ENCODE measurements at regions not wholly inside any gene's neighbourhood (a gene's known extent, or its start where the extent isn't known, plus 50 kb on each side); places are given as distances from the start of the nearest gene placed in this dataset.
A peak's percentile ranks its signal among the peaks of the same experiment; 100 is the strongest.

DNA sequence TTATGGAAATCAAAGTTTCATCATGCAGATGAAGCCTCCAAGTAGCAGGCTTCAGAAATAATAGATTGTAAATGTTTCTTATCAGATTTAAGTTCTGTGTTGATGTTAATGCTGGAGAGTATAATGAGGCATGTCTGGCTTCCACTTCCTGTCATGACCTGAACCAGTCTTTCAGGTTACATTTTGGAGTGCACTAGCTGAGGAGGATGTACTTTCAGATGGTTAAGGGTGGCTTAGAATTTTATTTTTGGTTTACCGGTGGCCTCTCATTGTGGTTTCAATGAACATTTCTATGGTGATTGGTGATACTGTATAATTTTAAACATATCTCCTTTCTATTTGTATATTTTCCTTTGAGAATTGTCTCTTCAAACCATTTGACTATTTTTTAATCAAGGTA is 890.4 kb downstream of the SH3BGRL start:
- DNase-seq: no peak

DNA sequence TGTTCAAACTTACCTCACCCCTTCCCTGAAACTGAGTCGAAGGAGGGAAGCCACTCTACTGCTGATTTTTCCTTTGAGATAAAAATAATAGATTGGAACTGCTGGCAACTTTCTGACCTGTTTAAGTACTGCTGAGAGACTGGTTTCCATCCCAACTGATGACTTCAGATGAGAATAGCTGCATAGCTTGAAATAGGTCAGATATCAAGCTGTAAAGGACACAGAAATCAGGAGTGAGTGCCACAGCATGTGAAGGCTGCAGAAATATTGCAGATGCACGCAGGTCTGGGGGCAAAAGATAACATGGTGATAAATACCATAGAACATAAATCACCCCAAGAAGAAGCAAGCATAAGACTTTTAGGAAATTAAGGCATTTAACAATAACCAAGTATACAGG is 923.2 kb downstream of the SH3BGRL start:
- no peak for DNase-seq

DNA sequence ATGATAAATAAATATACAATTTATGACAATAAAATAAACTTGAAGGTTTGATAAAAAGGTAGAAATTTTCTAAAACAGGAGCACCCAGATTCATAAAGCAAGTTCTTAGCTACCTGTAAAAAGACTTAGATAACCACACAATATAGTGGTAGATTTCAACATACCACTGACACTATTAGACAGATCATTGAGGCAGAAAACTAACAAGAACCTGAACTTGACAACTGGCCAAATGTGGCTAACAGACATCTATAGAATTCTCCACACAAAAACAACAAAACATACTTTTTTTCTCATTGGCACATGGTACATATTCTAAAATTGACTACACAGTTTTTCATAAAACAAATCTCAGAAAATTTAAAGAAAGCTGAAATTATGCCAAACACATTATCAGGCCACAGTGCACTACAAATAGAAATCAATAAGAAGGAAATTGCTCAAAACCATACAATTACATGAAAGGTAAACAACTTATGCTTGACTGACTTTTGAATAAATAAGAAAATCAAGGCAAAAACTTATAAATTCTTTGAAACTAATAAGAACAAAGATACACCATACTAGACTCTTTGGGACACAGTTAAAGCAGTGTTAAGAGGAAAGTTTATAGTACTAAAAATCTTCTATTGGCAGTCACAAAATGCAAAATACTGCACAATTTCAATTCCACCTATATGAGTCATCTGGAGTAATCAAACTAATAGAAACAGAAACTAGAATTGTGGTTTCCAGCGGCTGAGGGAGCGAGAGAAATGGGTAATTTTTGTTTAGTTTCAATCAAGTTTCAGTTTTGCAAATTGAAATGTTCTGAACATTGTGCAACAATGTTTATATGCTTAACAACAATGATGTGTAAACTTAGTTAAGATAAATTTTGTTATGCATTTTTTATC is 925.6 kb downstream of the SH3BGRL start:
- no peak for DNase-seq

DNA sequence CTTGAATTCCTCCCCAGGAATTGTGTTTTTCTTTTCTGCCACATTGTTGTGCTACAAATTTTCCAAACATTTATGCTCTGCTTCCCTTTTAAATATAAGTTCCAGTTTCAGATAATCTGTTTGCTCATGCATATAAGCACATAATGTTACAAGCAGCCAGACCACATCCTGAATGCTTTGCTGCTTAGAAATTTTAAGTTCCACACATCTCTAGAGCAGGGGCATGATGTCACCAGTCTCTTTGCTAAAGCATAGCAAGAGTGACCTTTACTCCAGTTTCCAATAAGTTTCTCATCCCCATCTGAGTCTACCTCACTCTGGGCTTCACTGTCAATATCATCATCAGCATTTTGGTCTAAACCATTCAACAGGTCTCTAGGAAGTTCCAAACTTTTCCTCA is 932.5 kb downstream of the SH3BGRL start:
- DNase-seq: no peak

DNA sequence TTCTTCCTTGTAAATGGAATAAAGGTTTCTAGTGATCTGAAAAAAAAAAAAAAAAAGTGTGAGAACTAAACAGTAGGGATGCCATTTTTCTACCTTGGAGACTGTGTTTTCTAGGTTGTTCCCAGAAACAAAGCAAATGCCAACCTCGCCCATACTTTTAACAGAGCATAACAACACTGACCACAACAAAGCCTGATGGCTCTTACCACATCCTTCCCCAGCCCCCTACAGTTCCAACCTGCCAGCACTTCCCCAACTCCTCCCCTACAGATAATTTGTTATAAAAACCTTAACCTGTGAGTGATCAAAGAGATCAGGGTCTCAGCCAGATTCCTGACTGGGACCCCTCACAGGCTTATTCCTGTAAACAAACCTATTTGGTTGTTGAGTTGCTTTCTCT is 940.0 kb downstream of the SH3BGRL start:
- DNase-seq: peak; percentile 2

DNA sequence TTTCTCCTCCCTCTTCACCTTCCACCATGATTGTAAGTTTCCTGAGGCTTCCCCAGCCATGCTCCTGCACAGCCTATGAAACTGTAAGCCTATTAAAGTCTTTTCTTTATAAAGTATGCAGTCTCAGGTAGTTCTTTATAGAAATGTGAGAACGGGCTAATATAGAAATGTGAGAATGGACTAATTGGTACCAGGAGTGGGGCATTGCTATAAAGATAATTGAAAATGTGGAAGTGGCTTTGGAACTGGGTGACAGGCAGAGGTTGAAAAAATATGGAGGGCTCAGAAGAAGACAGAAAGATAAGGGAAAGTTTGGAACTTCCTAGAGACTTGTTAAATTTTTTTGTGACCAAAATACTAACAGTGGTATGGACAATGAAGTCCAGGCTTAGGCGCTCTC is 959.3 kb downstream of the SH3BGRL start:
- DNase-seq: no peak

DNA sequence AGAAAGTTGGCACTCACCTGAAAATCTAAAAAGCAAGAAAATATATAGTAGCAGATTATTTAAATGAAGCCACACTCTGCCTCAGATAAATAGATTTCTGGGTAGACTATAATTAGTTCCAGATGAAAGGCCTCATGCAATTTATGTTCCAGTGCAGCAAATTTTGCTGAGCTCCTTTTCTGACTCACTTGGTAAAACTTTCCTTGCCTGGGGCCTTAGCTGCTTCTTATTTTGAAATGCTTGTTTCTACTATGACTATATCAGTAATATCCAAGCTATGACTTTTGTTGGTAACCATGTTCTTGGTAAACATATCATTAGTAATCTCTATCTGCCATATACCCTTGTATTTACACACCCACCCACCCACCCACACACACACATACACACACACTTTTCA is 961.8 kb downstream of the SH3BGRL start:
- DNase-seq: no peak

DNA sequence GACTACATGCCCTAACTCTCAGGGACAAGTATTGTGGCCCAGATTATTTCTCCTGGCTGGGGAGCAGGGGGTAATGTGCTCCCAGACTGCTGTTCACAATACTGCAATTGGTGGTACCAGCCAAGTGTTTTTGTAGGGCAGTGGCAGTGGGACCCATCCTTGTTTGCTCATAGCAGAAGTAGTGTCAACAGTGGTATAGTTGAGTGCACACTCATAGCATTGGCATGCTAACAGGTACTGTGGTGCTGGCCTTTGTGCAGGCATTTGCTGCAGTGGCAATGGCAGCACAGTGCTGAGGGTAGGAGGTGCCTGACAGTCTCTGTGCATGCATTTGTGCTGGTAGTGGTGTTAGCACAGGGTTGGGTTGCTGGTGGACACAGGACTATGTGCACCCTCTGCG is 995.0 kb downstream of the SH3BGRL start:
- DNase-seq: no peak

DNA sequence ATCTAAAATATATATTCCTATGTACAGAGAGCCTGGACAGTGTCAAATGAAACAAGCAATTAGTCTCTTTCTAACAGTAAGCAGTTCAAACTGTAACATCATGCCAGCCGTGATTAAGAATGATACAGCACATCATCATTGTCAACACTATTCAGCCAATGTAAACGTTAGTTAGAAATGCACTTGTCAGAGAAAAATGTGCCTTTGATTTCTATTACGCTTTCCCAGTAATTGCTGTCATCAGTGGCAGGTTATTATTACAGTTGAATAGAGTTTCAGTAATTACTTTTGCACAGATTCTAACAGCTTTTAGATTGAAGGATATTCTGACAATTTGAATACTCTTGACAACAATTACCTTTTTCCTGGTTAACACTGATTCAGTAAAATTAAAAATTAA is 1007.1 kb downstream of the SH3BGRL start:
- no peak for DNase-seq

DNA sequence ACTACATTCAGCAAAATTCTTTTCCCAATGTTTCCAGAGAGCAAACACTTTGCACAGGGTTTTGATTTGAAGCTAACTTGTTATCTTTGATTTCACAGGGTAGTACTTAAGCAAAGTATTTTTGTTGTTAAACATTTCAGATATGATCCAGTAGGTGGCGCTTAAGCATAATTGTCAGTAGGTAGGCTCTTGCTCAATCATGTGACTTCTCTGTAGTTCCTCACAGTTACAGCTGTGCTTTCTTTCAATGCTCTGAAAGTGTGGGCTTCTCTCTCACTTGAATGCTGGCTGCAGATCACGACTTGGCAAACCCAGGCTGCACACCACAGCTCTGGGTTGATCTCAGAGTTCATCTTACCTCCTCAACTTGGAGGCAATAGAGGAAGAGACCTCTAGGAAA is 1016.5 kb downstream of the SH3BGRL start:
- no peak for DNase-seq

DNA sequence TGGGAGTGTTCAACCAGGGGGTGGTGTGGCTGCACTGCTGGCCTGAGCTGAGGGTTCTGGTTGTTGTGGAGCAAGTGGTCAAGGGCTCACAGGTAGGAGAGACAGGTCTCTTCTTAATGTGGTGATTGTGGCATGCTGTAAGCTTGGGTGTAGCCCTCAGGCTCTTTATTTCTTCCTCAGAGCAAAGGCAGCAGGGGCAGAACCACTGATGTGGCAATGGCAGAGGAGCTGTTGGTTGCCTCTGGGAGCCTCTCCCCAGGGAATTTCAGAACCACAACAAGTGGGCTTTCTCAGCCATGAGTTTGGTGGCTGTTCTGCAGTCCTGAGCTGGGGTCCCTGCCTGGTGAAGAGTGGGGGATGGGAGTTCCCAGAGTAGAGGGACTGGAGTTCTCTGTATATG is 1017.2 kb downstream of the SH3BGRL start:
- DNase-seq: no peak

DNA sequence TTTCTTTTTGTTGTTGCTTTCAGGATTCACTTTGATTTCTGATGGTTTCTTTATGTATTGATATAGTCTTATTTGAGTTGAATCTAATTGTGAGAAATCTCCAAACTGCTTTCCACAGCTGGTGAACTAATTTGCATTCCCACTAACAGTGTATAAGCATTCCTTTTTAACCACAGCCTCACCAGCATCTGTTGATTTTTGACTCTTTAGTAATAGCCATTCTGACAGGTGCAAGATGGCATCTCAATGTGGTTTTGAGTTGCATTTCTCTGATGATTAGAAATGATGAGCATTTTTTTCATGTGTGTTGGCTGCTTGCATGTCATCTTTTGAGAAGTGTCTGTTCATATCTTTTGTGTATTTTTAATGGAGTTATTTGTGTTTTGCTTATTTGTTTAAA is 1023.1 kb downstream of the SH3BGRL start:
- DNase-seq: no peak

DNA sequence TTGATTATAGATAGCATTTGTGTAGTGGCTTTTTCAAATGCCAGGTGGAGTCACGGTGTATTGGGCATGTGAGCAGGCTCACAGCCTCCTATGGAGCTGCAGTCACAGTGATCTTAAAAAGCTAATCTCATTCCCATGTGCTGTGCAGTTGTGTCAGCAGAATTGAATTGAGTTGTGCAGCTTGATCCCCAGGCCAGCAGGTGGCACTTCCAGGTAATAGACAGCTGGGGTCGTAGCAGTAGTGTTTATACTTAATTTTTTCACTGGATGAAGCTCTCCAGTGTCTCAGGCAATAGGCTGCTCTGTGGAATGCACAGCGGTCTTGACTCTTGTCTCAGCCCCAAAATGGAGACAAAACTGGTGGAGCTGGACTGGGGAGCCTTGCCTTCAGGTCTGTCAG is 1028.1 kb downstream of the SH3BGRL start:
- no peak for DNase-seq

DNA sequence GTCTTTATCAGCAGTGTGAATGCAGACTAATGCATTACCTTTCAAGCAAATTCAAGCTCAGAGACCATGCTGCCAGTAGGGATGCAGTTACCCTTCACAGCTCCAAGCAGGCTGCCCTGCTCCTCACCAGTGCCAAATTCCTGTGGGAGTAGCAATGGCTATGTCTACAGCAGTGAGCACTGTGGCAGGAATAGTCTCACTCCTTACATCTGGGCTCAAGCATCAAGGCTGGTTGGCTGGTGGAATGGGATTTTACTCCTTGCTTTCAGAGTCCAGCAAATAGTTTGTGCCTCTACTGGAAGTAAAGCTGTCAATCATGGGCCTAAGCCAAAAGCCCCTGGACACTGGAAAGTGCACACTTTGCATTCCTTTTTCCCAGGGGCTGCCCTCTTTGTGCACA is 1030.8 kb downstream of the SH3BGRL start:
- no peak for DNase-seq

DNA sequence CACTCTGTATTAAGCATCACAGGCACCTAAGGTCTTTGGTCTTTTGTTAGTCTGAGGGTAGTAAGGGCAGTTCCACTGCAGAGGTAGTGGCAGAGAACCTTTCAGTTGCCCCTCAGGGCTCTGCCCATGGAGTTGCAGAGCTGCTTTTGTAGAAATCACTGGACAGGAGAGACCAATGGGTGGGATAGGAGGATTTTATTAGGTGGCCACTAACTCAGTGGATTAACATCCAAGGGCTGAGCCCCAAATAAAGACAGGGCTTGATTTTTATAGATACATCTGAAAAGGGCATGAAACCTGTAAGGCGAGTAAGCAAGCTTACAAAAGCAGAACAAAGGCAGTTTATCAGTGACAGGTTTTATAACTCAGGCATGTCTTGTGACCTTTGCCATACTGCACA is 1035.4 kb downstream of the SH3BGRL start:
- no peak for DNase-seq

Measured in activated CD4-positive, alpha-beta T cell treated with anti-CD3 and anti-CD28 coated beads, Interleukin-2, amount 50 U/mL, for 1 hour (primary cell).